HG03460 (cell line): ENCODE measurements at regions not wholly inside any gene's neighbourhood (a gene's known extent, or its start where the extent isn't known, plus 50 kb on each side); places are given as distances from the start of the nearest gene placed in this dataset.
"Not testable (repeated sequence)": the region's sequence is repeated elsewhere in the genome, so short reads cannot be mapped to it uniquely, and the experiment has no call there.

Experiments used
- ATAC-seq: cut with Tn5 transposase; IDR thresholded peaks from one replicate; pipeline ENCODE4 v1.9.1; 2021; ENCODE audit not compliant: unreplicated experiment

DNA sequence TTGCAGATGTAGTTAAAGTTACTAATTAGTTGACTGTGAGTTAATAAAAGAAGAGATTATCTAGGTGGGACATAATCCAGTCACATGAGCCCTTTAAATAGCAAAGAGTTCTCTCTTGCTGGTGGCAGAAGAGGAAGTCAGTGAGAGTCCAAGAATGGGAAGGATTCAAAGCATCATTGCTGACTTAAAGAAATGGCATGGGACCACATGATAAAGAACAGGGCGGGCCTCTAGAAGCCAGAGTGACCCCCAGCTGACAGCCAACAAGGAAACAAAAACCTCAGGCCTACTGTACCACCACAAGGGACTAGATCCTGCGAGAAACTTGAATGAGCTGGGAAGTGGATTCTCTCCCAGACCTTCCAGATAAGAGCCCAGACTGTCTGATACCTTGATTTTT is 447.2 kb upstream of the CCDC54 start:
- no peak for ATAC-seq

DNA sequence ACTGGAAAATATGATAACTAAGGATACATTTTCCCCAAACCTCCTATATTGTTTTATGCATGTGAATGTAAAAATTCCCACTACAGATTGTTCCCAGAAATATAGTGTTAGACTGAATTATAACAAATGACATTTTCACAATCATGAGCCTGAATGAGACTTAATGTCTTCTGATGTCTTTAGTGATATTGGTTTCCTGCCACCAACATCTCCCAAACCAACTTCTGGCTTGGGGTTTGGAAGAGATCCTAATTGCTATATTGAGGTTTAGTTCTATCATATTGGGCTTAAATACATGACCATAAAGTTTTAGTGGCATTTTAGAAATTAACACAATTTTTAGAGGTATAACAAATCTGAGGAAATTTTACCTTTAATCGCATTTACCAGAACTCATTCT is 445.3 kb upstream of the CCDC54 start:
- ATAC-seq, result no peak

- ATAC-seq, result no peak
Observed at GRCh38 chr3:106936337-106936736, 440.9 kb upstream of the CCDC54 start.

- ATAC-seq, result no peak
Observed at GRCh38 chr3:106942051-106942450, 435.2 kb upstream of the CCDC54 start.

DNA sequence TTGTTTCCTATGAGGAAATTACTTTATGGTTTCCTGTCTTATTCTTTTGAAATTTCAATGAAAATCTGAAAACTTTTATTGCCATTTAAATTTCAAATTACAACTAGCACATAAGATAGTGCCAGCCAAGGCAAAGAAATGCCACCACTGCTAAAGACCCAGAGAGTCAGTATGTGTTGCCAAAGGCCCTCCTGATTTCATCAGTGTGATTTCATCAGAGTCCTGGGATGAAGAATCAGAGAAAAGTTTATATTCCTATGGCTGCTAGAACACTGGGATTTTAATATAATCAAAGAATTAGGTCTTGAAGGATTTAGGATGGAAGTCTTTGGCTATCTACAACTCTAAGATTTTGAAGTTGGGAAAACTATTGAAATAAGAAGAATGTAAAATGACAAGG is 434.2 kb upstream of the CCDC54 start:
- no peak for ATAC-seq

DNA sequence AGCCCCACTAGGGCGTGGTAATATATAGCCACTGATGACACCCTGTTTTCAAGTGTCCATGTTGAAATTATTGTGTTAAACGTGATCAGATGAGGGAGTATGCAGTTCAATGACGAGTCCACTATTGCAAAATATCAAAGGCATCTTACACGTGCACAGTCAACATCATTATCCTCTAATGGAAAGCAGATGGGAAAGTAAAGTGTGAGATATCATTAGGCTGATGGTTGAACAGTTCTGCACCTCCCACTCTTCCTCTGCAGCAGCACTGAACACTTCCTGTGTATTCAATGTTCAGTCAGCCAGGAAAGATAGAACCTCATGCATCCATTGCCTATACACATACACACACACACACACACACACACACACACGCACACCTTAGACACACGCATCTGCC is 431.8 kb upstream of the CCDC54 start:
- no peak for ATAC-seq

DNA sequence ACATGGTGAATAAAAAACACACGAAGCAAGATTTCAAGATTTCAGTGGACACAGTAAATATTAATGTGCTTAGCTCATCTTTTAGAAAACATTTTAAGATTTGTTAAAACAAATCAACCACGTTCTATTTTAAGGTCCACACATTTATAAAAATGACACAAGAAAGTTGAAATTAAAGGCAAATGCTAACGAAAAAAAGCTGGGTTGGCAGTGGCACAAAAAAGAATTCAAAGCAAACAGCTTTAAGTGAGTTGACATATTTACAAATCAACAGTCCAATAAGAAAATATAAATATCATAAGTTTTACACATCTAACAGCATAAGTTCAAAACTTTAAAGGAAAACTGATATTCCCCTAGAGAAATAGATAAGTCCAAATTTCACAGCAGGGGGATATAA is 430.4 kb upstream of the CCDC54 start:
- ATAC-seq, result no peak

GRCh38 chr3:106957029-106957428 is 420.2 kb upstream of the CCDC54 start:
- no peak for ATAC-seq

- ATAC-seq, result no peak
Observed at GRCh38 chr3:106962993-106963392, 414.2 kb upstream of the CCDC54 start.

- no peak for ATAC-seq
Observed at GRCh38 chr3:106963442-106963841, 413.8 kb upstream of the CCDC54 start.

- ATAC-seq, result no peak
Observed at GRCh38 chr3:106965307-106965706, 411.9 kb upstream of the CCDC54 start.

DNA sequence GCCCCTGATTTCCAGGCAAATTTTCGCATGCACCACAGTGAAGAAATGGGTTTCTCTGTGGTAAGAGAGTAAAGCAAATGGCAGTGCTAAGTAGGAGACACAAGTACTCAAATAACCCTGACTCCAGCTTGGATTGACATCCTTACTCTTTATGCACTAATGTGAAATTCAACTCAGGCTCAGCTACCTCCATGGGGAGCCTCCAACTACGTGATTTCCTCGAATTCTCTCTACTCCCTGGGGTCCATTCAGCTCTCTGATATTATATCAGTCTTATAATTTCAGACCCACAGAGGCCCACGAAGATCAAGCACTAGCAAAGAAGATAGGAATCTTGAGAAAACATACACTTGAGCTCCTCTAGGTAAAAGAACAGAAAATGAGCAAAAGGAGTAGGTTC is 407.6 kb upstream of the CCDC54 start:
- no peak for ATAC-seq

- no peak for ATAC-seq
Observed at GRCh38 chr3:106981392-106981791, 395.8 kb upstream of the CCDC54 start.

DNA sequence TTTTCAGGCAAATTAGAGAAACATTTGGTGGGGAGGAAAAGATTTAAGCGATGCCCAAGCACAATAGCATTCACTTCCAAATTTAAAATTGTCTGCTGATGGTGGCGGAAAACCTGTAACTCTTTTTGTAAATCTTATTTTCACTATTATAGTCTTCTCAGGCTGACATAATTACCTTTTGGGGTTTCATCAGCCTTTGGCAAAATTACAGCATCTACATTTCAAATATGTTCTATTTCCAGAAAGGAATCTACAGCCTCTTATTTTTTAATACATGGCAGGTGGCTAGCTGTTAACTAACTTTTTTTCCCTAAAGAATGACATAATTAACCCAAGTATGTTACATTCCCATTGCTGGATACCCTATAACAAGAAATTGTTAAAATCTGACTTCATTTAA is 391.5 kb upstream of the CCDC54 start:
- no peak for ATAC-seq

DNA sequence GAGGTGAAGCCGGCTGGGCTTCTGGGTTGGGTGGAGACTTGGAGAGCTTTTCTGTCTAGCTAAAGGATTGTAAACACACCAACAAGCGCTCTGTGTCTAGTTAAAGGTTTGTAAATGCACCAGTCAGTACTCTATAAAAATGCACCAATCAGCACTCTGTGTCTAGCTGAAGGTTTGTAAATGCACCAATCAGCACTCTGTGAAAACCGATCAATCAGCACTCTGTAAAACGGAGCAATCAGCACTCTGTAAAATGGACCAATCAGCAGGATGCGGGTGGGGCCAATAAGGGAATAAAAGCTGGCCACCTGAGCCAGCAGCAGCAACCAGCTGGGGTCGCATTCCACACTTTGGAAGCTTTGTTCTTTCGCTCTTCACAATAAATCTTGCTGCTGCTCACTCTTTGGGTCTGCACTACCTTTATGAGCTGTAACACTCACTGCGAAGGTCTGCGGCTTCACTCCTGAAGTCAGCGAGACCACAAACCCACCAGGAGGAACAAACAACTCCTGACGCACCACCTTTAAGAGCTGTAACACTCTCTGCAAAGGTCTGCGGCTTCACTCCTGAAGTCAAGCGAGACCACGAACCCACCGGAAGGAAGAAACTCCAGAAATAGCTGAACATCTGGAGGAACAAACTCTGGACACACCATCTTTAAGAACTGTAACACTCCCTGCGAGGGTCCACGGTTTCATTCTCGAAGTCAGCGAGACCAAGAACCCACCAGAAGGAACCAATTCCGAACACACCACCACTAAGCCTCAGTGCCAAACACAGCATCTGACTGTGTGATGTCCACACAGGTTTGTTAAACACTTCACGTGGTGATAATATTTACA is 378.2 kb upstream of the CCDC54 start:
- ATAC-seq, result not testable (repeated sequence)

GRCh38 chr3:107001635-107002034 is 375.6 kb upstream of the CCDC54 start:
- no peak for ATAC-seq

DNA sequence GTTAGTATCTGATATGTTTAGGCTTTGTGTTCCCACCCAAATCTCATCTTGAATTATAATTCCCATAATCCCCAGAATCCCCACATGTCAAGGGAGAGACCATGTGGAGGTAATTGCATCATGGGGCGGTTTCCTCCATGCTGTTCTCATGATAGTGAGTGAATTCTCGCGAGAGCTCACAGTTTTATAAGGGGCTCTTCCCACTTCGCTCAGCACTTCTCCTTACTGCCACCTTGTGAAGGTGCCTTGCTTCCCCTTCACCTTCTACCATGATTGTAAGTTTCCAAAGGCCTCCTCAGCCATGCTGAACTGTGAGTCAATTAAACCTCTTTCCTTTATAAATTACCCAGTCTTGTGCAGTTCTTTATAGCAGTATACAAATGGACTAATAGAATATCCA is 371.9 kb upstream of the CCDC54 start:
- ATAC-seq, result not testable (repeated sequence)

DNA sequence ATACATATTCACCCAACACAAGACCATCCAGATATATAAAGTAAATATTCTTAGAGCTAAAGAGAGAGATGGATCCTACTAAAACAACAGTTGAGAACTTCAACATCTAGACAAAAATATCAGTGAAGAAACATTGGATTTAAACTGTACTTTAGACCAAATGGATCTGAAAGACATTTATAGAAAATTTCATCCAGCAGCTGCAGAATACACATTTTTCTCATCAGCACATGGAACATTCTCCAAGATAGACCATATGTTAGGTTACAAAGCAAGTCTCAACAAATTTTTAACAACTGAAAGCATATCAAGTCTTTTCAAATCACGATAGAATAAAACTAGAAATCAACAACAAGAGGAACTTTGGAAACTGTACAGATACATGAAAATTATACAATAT is 369.0 kb upstream of the CCDC54 start:
- no peak for ATAC-seq

DNA sequence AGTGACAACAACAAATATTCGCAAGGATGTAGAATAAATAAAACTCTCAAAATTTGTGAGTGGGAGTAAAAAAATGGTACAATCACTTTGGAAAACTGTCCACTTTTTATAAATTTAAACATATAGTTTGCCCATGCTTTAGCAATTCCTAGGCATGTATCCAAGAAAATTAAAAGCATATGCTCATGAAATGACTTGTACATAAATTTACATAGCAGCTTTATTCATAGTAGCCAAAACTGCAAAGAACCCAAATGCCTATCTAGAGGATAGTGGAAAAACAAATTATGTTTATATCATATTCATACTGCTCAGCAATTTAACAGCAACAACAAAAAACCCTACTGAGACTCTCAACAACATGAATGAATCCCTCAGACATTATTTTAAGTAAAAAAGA is 363.6 kb upstream of the CCDC54 start:
- no peak for ATAC-seq

DNA sequence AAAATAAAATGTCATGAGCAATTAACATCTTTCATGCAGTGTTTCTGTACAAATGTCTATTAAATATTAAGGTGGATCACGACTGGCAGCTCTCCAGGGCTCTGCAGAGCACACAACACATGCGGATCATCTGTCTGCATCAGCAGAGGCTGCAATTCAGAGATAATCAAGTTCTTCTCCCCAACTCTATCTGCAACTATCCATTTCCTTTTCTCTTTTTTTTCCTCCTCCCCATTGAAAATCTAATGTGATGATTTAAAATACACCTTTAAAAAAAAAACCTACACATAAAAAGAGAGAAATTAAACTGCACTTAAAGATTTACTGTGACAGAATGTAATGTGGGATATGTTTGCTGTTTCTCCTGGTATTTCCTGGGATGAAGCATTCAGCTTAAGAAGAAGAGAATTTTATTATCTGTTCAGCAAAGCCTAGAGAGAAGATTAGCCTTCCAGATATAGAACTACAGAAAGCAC is 352.6 kb upstream of the CCDC54 start:
- no peak for ATAC-seq

GRCh38 chr3:107025961-107026360 is 351.3 kb upstream of the CCDC54 start:
- no peak for ATAC-seq

GRCh38 chr3:107028086-107028485 is 349.2 kb upstream of the CCDC54 start:
- ATAC-seq, result no peak

- ATAC-seq, result no peak
Observed at GRCh38 chr3:107028626-107029025, 348.6 kb upstream of the CCDC54 start.
